GOT3 (cell line): ENCODE measurements at regions not wholly inside any gene's neighbourhood (a gene's known extent, or its start where the extent isn't known, plus 50 kb on each side); places are given as distances from the start of the nearest gene placed in this dataset.

Experiments
- DNase-seq: peaks from one replicate; lab custom pipeline; 2025; ENCODE audit warnings: mixed read lengths; lab: John Stamatoyannopoulos, UW

DNA sequence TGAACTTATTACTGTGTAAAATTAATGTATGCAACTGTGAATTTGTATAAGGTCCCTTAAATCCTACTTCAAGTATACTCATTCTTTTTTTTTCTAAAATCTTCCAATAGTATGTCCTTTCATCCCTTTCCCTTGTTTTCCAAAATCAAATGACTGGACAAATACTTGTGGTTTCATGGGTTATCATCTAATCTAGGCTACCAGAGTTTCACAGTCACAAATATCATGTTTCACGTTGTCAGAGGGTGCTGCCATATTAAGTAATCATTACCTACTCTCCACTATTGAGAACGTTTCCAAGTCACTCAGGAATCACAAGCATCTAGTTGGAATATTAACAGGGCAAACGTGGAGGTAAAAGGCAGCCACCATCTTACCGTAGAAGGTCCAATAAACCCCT lies 1235.0 kb upstream of the TENM3 start:
- DNase-seq = no peak

DNA sequence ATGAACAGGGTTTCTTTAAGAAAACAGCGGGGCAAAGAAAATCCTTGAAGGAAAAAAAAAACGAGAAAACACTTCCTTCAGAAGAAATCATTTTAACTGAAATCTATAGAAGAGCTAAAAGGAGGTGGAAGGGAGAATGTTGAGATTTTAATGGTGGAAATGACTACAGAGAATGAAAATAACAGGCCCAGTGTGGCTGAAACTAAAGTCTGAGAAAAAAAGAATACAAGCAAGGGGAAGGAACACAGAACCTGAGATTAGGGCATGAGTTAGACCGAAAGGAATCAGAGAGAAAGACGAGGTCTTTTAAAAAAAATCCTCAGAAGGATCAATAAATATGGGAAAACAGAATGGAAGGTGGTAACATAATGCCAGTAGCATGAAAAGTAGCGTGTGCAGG lies 1230.0 kb upstream of the TENM3 start:
- DNase-seq = no peak

DNA sequence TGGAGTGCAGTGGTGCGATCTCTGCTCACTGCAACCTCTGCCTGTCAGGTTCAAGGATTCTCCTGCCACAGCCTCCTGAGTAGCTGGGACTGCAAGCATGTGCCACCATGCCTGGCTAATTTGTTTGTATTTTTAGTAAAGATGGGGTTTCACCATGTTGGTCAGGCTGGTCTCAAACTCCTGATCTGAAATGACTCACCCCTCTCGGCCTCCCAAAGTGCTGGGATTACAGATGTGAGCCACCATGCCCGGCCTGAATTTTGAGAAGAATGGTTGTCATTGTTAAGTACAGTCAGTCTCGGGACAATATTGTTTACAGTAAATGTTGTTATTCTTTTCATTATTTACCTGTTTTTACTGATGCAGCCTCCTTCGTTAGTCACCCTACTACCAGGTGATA lies 1226.2 kb upstream of the TENM3 start:
- DNase-seq = no peak

DNA sequence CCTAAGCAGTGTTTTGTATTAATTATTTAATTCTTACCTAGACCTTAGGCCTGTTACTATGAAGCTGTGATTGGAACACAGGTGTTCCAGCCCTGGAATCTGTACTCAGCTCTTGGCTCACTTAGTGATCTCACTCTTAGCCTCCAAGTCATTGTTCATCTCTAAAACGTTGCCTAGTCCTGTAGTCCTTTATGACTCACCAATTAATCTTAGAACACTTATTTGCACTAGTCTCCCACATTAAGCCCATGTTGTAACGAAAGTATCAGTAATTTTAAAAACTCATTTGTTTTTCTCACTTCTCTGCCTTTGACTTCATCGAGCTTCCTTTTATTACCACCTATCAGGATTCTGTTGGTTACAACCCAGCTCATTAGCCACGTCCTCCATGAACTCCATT lies 1224.7 kb upstream of the TENM3 start:
- DNase-seq = no peak

DNA sequence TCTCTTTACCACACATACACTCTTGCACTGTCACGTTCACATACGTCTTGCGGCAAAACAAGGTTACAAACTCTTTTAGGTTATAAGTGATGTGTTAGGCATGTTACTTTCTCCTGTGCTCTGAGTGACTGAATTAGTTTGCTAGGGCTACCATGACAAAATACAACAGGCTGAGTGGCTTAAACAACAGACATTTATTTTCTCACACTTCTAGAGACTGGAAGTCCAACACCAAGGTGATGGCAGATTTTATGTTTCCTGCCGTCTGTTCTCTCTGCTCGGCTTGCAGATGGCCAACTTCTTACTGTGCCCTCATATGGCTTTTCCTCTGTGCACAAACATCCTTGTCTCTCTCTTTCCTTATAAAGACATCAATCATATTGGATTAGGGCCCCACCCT lies 1224.3 kb upstream of the TENM3 start:
- no peak for DNase-seq

DNA sequence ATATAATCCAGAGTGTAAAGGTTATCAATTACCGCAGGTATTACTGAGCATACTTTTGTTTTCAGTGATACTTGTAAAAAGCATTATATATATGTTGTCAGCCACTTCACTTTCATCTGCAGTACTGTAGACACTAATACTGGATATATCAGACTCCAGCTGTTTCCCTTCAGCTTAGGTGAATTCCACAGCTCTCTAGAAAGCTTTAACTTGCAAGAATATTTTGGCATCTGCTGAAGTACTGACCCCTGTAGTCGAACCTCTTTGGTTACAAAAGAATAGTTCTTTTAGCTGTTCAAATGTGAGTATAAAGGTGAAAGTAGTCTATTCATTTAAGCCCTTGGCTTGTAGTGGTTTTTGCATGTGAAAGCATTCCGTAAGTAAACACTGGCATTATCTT lies 1222.7 kb upstream of the TENM3 start:
- no peak for DNase-seq

DNA sequence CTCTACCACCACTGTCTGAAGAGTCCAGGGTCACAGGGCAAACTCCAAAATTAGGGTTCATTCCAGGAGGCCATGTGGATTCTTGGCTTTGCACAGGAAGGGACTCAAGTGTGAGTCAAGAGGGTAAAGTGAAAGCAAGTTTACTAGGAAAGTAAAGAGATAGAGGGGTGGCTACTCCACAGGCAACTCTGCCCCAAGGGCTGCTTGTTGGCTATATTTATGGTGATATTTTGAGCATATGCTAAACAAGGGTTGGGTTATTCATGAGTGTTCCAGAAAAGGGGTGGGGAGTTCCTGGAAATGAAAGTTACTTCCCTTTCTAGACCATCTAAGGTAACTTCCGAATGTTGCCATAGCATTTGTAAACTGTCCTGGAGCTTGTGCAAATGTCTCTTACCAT lies 1222.0 kb upstream of the TENM3 start:
- no peak for DNase-seq

DNA sequence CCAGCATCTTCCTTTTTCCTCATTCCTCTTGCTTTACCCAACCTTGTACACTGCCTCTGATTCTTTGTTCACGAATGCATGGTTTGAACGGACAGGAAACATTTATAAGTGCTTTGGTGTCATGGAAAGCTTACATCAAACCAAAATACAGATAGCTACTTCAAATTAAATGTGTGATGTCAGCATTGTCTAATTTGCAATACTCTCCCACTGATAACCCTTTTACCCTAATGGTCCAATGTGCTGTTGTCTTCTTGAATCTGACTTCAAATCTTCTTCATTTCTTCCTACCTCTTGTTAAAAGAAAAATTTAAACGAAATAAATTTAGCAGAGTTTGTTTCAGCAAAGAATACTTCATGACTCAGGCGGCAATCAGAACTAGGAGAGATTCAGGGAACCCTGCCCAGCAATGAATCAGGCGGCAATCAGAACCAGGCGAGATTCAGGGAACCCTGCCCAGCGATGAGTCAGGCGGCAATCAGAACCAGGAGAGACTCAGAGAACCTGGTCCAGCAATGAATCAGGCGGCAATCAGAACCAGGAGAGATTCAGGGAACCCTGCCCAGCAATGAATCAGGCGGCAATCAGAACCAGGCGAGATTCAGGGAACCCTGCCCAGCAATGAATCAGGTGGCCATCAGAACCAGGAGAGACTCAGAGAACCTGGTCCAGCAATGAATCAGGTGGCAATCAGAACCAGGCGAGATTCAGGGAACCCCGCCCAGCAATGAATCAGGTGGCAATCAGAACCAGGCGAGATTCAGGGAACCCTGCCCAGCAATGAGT lies 1212.9 kb upstream of the TENM3 start:
- DNase-seq = peak; percentile 6

DNA sequence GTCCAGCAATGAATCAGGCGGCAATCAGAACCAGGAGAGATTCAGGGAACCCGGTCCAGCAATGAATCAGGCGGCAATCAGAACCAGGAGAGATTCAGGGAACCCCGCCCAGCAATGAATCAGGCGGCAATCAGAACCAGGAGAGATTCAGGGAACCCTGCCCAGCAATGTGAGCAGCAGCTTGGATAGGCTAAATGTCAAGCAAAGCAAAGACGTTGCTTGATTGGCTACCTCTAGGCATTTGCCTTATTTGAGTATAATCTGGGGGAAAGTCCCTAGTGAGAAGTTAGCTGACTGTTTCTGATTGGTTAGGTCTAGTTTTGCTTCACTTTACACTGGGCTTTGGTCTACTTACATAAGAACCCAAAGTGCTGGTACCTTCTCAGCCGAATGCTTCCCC lies 1212.2 kb upstream of the TENM3 start:
- no peak for DNase-seq

DNA sequence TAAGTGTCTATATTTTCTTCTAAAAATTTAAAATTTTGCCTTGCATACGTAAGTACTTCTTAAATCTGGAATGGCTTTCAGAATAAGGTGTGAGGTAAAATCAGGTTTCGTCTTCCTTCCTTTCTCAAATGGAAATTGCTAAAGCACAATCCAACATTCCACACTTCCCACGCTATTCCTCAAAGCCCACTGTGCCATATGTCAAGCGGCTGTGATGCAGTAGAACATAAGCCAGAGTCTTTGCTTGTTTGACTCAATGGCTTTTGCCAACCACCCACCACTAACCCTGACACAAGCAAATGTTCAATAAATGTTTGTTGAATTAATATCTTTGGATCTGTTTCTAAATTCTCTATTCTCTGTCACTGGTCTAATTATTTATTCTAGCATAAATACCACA lies 1199.7 kb upstream of the TENM3 start:
- no peak for DNase-seq

DNA sequence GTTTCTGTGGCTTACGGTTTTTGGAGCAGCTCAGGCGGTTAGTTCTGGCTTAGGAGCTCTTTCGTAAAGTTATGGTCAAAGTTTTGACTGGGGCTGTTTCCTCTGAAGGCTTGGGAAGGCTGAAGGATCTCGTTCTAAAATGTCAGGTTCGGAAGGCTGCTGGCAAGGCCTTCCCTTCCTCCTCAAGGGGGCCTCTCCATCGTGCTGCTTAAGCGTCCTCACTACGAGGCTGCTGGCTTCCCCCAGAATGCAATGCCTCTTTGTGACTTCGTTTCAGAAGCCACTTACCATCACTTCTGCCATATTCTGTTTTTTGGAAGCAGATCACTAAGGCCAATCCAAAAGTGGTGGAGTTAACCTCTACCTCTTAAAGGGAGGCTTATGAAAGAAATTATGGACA lies 1196.4 kb upstream of the TENM3 start:
- no peak for DNase-seq

DNA sequence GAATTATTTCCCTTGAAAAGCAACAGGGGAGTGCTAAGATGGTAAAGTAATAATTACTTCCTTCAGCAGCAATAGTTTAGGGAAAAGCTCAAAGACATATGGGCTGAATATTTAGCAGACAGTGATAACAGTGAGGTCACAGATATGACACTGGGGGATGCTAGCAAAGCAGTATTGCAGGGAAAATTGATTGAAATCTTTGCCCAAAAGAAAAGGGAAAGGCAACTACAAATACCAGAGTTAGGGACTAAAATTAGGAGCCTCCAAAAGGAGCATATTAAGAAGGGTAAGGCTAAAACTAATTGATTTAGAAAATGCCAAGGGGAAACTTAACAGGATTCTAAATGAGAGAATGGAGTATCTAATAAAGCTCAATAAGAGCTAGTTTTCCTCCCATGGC lies 1191.3 kb upstream of the TENM3 start:
- no peak for DNase-seq

DNA sequence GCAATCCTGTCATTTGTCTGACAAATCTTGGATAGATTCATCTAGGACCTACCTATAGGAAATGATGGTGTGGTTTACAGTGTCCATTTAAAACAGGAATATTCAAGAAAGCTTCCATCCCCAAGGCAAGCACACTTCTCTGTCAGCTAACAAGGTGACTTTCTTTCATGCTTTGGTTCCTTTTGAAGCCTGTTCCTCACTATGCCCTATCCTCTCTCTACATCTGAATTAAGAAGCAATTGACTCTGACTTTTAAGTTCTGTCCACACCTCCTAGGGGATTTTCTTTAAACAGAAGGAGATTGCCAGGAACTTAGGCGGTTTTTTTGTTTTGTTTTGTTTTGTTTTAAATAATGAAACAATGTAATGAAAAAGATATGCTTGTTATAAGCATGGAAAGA lies 1181.4 kb upstream of the TENM3 start:
- no peak for DNase-seq

DNA sequence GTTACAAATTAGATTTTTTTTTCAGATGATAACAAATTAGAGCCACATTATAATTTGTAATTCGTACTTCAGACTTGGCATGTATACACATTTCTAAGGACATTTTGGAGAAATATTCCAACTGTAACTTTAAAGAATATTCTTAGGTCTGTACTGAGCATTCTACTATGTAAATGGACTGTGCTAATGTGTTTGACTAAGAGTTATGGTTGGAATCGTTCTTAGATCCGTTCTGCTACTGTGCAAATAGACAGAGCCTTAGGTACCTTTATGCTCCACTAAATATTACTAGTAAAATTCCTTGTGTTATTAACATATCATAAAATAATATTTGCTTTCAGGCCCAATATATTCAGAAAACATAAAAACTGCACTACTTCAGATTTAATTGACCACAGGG lies 1180.0 kb upstream of the TENM3 start:
- DNase-seq = no peak

DNA sequence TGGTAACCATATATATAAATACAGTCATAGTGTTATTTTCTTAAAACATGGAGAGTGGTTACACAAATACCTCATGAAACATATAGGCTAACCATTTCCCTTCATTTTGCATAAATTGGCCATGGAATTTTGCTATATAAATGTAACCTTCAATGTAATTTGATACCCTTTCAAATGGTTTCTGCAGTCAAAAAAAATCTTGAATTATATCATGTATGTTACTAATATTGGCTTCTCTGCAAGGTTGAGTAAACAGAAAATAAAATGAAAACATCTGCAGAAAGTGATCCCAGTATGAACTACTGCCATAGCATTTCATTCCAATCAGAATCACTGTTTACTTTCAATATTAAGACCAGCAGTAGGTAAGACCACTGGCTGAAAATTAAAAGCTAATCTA lies 1165.9 kb upstream of the TENM3 start:
- no peak for DNase-seq

DNA sequence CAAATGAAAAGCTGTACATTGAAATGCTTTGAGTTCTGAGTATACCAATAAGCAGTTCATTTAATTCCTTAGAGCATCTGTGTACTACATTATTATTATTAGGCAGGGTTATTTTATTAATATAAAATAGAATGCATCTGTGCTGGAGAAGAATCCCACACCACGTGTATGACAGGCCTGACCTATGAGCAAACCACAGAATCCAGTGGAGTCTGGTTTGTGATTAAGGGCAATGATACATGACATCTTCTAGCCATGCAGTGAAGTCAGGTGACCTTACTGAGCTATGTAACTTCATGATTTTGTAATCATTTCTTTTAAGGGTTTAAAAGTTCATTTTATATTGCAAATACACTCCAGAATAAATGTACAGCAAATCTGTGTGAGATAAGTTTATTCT lies 1165.0 kb upstream of the TENM3 start:
- no peak for DNase-seq

DNA sequence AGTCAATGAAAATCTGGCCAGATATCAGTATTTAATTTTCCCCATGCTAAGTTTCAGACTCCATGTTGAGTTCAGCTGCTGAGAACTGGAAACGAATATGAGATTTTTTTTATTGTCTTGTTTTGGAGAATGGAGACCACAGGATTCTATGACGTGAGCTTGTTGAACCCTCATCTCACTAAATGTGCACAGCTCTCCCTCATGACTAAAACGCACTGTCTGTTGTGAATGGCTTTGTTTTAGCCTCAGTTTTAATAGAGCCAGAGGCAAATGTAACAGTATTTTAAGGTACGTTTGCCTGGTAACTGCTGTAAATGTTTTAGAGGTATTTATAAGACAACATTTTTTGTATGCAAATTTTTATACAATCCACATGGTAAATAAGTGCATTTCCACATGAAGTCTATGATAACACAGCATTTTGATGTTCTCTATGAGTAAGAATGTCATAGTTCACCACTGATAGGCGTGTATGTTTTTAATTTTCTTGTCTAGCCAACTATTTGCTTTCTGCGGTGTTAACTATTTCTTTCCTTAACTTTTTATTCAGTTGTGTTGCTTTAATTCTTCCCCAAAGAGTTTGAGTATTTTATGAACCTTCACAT lies 1159.3 kb upstream of the TENM3 start:
- DNase-seq = no peak

DNA sequence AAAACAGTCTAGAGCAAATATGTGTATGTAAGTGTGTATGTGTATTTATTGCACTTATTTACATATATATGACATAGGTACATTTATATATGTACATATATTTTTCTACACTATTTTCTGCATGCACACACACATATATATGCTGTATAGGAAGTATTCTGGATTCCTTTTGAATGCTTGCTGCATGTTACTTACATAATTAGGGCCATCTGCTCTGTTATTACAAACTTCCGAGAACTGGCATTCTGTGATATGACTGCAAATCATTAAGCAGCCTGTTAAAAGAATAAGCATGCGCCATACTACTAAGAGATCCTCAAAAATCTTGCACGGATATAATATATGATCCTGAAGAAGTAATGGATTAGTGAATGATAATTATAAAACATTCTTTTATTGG lies 1157.6 kb upstream of the TENM3 start:
- no peak for DNase-seq

DNA sequence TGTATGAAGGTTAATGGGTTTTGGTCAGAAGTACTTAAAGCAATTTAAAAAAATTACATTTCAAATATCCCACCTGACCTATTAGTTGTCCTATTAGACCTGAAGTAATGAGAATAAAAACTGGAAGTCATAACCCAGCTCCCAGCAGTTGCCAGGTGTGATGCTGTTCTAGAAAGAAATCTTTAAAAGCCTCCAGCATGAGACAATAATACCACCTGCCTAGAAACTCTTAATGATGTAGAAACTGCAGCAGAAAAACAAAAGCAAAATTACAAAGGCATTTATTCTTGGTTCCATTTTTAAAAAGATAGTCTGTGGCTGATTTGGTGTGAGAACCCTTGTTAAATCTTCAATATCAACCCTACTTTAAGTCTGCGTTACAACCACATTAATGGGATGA lies 1137.7 kb upstream of the TENM3 start:
- DNase-seq = no peak

DNA sequence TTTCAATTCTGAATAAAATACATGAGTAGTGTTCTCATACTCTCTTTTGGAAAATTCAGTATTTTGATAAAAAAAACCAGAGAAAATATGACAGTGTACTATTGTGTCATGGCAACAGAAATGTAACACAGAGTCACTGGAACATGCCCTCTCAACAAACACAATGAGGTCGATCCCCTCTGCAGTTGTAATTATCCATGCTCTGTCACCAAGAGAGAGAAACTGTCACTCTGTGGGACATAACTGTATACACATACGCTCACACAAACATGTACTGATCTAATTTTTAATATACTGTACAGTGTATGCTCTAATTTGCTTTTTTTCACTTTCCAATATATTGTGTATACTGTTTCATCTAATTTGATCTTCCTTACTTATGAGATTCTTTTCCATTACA lies 1136.8 kb upstream of the TENM3 start:
- no peak for DNase-seq

DNA sequence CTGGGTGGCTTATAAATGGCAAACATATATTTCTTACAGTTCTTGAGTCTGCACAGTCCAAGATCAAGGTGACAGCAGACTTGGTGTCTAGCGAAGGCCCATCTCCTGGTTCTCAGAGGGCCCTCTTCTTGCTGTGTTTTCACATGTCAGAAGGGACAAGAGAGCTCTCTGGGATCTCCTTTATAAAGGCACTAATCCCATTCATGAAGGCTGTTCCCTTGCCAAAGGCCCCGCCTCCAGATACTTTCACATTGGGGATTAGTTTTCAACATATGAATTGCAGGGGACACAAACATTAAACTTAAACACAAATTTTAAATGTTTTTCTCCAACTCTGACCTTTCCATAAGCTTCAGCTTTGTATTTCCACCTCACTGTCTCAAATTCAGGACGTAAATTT lies 1135.0 kb upstream of the TENM3 start:
- DNase-seq = no peak

DNA sequence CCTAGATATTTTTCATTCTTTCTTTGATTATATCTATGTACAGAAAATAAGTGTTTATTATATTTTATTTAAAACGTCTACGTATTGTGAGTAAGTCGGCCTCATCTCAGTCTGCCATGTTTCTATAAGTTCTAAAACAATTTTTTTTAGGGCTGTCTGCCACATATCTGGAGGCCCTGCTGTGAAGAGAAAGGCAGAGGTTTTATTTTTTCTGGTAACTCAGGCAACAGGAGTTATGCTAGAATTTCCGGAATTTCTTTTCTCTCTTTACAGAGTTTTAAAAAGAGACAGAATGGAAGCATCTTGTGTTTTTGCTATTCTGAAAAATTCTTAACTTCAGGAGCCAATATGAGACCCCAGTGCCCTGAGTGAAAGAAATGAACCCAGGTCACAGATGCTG lies 1124.0 kb upstream of the TENM3 start:
- DNase-seq = no peak

DNA sequence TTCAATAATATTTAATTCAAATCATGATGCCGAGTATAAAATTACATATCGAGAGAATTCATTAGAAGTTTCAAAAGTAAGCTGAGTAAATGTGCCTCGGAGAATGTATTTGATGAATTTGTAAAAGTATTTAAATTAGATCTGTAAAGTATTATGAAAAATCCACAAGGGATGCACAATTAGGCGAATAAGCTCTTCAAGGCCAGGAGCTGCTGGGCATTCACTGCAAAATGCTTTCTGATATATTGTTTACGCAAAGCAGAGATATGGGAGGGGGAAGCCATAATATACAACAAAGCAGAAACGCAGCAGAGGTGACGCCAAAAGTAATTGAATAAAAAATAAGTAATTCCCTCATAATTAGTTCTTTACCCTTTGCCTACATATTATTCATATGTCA lies 1121.5 kb upstream of the TENM3 start:
- DNase-seq = no peak

DNA sequence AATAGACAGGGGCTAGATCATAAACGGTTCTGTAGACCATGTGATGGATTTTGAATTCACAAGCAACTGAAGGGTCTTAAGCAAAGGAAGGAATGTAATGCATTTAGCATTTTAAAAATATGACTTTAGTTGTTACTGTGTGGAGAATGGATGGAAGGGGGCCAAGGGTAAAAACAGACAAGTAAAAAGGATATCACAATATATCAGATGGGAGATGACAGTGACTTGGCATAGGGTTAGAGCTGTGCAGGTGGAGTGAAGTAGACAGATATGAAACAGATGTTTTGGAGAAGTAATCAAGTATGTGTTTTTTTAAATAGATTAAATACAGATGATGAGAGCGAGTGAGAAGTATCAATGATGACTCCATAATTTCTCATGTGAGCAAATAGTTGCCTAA lies 1116.0 kb upstream of the TENM3 start:
- no peak for DNase-seq
